Breast epithelium (tissue), 4 donors: ENCODE measurements at regions not wholly inside any gene's neighbourhood (a gene's known extent, or its start where the extent isn't known, plus 50 kb on each side); places are given as distances from the start of the nearest gene placed in this dataset.

Experiments
- DNase-seq, 2 donors: peaks; one replicate each; pipeline ENCODE4 v3.0.0-alpha.2; 2019; ENCODE audit warnings: low spot score in 2 of 2
- H3K27ac ChIP-seq, 2 donors: fragments of 200-600 bp; sonication (generic) in 1 of 2; one replicate each; pipeline ENCODE4 v1.5.1; 2016 to 2019; ENCODE audit warnings: mild to moderate bottlenecking in 1 of 2
- H3K27me3 ChIP-seq, 2 donors: fragments of 200-600 bp; sonication (generic) in 1 of 2; one replicate each; pipeline versions ENCODE4 v1.5.1 to v1.6.0; 2017 to 2019; ENCODE audit warnings: control low read depth in 1 of 2, mild to moderate bottlenecking in 1 of 2
- H3K36me3 ChIP-seq: fragments of 200-600 bp; one replicate; pipeline ENCODE4 v1.5.1; 2019
- H3K4me1 ChIP-seq, 2 donors: fragments of 200-600 bp; sonication (generic); one replicate each; pipeline ENCODE4 v1.5.1; 2016 to 2019; ENCODE audit warnings: control low read depth in 1 of 2
- H3K4me3 ChIP-seq, 3 donors: fragments of 200-600 bp; sonication (generic); 1 replicate in 2 of 3; 2 replicates in 1 of 3; pipeline ENCODE4 v1.5.1; 2016 to 2019; ENCODE audit warnings: mild to moderate bottlenecking in 3 of 3, moderate library complexity in 2 of 3
- H3K9me3 ChIP-seq, 2 donors: fragments of 200-600 bp; sonication (generic) in 1 of 2; one replicate each; pipeline ENCODE4 v1.5.1; 2016 to 2019; ENCODE audit warnings: control low read depth in 1 of 2
- POLR2A ChIP-seq: fragments of 450-650 bp; IDR thresholded peaks from one replicate; pipeline ENCODE4 v1.6.1; 2016; ENCODE audit warnings: antibody characterized with exemption, mild to moderate bottlenecking, moderate library complexity
- POLR2AphosphoS5 ChIP-seq, 3 donors: sonication (generic); formaldehyde crosslinking; IDR thresholded peaks; one replicate each; pipeline ENCODE4 v1.6.1; 2017; ENCODE audit warnings: antibody characterized with exemption in 3 of 3
- intact Hi-C: fragments of 100-400 bp; cut with DNase I; formaldehyde crosslinking; loops from one replicate; pipeline ENCODE4 v1.15.1; 2023; ENCODE audit warnings: low total_unique reads
- TF ChIP-seq, protein P1 (sequence below), 3 donors: fragments of 450-650 bp; IDR thresholded peaks; one replicate each; pipeline ENCODE4 v1.5.1; 2016 to 2017; ENCODE audit warnings: antibody characterized with exemption in 3 of 3, mild to moderate bottlenecking in 3 of 3, moderate library complexity in 3 of 3

- Histone ChIP-seq H3K27ac (no peak overlapping the region), H3K4me3 (no peak overlapping the region), H3K4me1 (no peaks in the 10 kb centered on the region), H3K9me3 (peaks cover 5 to 46% of the 10 kb centered on the region in 2 donors), H3K36me3 (no peaks in the 10 kb centered on the region), H3K27me3 (no peaks in the 10 kb centered on the region)
- no peak for TF ChIP-seq POLR2A
- TF ChIP-seq, protein P1, sequence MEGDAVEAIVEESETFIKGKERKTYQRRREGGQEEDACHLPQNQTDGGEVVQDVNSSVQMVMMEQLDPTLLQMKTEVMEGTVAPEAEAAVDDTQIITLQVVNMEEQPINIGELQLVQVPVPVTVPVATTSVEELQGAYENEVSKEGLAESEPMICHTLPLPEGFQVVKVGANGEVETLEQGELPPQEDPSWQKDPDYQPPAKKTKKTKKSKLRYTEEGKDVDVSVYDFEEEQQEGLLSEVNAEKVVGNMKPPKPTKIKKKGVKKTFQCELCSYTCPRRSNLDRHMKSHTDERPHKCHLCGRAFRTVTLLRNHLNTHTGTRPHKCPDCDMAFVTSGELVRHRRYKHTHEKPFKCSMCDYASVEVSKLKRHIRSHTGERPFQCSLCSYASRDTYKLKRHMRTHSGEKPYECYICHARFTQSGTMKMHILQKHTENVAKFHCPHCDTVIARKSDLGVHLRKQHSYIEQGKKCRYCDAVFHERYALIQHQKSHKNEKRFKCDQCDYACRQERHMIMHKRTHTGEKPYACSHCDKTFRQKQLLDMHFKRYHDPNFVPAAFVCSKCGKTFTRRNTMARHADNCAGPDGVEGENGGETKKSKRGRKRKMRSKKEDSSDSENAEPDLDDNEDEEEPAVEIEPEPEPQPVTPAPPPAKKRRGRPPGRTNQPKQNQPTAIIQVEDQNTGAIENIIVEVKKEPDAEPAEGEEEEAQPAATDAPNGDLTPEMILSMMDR (IDR thresholded peaks at IDR 0.05), result no peak
- TF ChIP-seq POLR2AphosphoS5 (IDR thresholded peaks at IDR 0.05), result no peak
- intact Hi-C loops, result no loop called here
- DNase-seq, result no peak
Measured at GRCh38 chr5:8807636-8808035, 738.2 kb downstream of the SEMA5A start.

DNA sequence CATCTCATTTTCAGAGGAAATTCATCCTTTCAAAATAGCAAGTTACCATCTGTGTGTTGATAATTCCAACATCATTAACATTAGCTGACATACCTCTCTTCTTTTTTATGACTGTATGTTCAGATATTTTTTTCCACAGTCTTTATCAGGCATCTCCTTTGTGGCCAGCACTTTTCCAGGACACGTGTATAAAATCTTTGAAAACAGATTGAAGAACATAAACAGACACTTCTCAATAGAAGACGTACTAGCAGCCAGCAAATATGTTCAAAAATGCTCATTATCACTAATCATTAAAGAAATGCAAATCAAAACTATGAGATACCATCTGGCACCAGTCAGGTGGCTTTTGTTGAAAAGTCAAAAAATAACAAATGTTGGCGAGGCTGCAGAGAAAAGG is 734.3 kb downstream of the SEMA5A start:
- H3K4me1 ChIP-seq, result no peaks in the 10 kb centered on the region
- no peak for DNase-seq
- intact Hi-C loops, result loop anchor here (5.0 kb wide), 1 partner anchor 1001 kb away; no protein-coding TSS in a partner anchor
- no peaks in the 10 kb centered on the region for H3K36me3 ChIP-seq
- TF ChIP-seq POLR2AphosphoS5 (IDR thresholded peaks at IDR 0.05) (no peak), POLR2A (no peak)
- TF ChIP-seq, protein P1 (IDR thresholded peaks at IDR 0.05), result no peak
- peaks cover 0 to 23% of the 10 kb centered on the region in 2 donors for H3K9me3 ChIP-seq
- no peaks in the 10 kb centered on the region for H3K27me3 ChIP-seq
- no peak overlapping the region for H3K4me3 ChIP-seq
- H3K27ac ChIP-seq, result no peak overlapping the region

DNA sequence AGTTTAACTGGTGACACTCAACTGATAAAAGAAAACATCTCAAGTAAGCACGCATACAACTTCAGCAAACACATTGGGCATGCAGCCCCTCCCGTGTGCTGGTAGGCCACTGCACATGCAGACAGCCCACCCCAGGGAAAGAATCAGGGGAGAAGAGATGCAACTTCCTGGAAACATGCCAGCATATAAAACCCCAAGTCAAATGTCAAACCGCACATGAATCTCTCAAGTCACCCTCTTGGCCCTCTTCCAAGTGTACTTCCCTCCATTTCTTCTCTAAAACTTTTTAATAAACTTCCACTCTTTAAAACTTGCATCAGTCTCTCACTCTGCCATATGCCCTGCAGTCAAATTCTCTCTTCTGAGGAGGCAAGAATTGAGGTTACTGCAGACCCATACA is 732.7 kb downstream of the SEMA5A start:
- intact Hi-C loops, result loop anchor here (5.0 kb wide), 1 partner anchor 999 kb away; no protein-coding TSS in a partner anchor
- TF ChIP-seq POLR2AphosphoS5 (IDR thresholded peaks at IDR 0.05) (no peak), POLR2A (no peak)
- TF ChIP-seq, protein P1 (IDR thresholded peaks at IDR 0.05), result no peak
- no peak overlapping the region for H3K4me3 ChIP-seq
- no peak for DNase-seq
- H3K36me3 ChIP-seq, result no peaks in the 10 kb centered on the region
- H3K27me3 ChIP-seq, result no peaks in the 10 kb centered on the region
- H3K9me3 ChIP-seq, result peaks cover 0 to 27% of the 10 kb centered on the region in 2 donors
- H3K4me1 ChIP-seq, result no peaks in the 10 kb centered on the region
- no peak overlapping the region for H3K27ac ChIP-seq

DNA sequence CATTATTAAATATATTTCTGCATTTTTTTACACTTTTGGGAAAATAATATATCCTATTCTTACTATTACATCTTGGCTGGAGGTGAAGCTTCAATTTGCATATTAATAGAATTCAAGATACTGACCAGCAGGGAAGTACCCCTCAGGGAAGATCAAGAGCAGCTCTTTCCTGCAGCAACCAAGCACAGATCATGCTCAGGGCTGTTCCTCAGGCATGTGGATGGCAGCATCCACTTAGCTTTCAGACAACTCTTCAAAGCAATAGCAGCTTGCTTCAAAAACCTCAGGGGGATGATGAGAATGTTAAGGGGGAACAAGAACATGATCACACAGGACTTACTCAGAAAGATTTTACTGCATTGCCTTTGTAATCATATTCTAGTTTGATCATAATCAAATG is 731.8 kb downstream of the SEMA5A start:
- no peak for TF ChIP-seq POLR2AphosphoS5 (IDR thresholded peaks at IDR 0.05)
- no peak for DNase-seq
- H3K36me3 ChIP-seq, result no peaks in the 10 kb centered on the region

GRCh38 chr5:8824371-8824770 is 721.5 kb downstream of the SEMA5A start:
- TF ChIP-seq, protein P1 (IDR thresholded peaks at IDR 0.05), result no peak
- TF ChIP-seq POLR2A (no peak), POLR2AphosphoS5 (IDR thresholded peaks at IDR 0.05) (no peak)
- no peak overlapping the region for H3K27ac ChIP-seq
- H3K9me3 ChIP-seq, result peaks cover 0 to 2% of the 10 kb centered on the region in 2 donors
- H3K27me3 ChIP-seq, result no peaks in the 10 kb centered on the region
- no peak for DNase-seq
- H3K4me1 ChIP-seq, result no peaks in the 10 kb centered on the region
- H3K4me3 ChIP-seq, result no peak overlapping the region
- intact Hi-C loops, result no loop called here
- no peaks in the 10 kb centered on the region for H3K36me3 ChIP-seq

More for the DNA sequence above, 731.8 kb downstream of the SEMA5A start:
- Histone ChIP-seq H3K4me1 (no peaks in the 10 kb centered on the region), H3K4me3 (no peak overlapping the region), H3K27me3 (no peaks in the 10 kb centered on the region), H3K9me3 (peaks cover 0 to 25% of the 10 kb centered on the region in 2 donors), H3K27ac (no peak overlapping the region)
- intact Hi-C loops, result loop anchor here (5.0 kb wide), 1 partner anchor 998 kb away; no protein-coding TSS in a partner anchor
